Lower lobe of right lung (tissue), 2 donors: ENCODE measurements at regions not wholly inside any gene's neighbourhood (a gene's known extent, or its start where the extent isn't known, plus 50 kb on each side); places are given as distances from the start of the nearest gene placed in this dataset.
"Not testable (repeated sequence)": the region's sequence is repeated elsewhere in the genome, so short reads cannot be mapped to it uniquely, and the experiment has no call there.

Source experiments
- ATAC-seq, 2 donors: fragments of 200-7000 bp; cut with Tn5 transposase; one replicate each; pipeline ENCODE4 v1.9.1; 2020 to 2022; ENCODE audit warnings: mild to moderate bottlenecking in 2 of 2, moderate library complexity in 2 of 2
- DNase-seq: peaks from one replicate; pipeline ENCODE4 v3.0.0-alpha.2; 2020
- H3K27ac ChIP-seq: fragments of 200-600 bp; one replicate; pipeline ENCODE4 v1.8.0; 2022
- H3K27me3 ChIP-seq: fragments of 200-600 bp; one replicate; pipeline ENCODE4 v1.8.0; 2022; ENCODE audit warnings: low read depth
- H3K36me3 ChIP-seq: fragments of 200-600 bp; one replicate; pipeline ENCODE4 v1.8.0; 2022; ENCODE audit warnings: mild to moderate bottlenecking
- H3K4me1 ChIP-seq: fragments of 200-600 bp; one replicate; pipeline ENCODE4 v1.8.0; 2022
- H3K4me3 ChIP-seq: fragments of 200-600 bp; one replicate; pipeline ENCODE4 v1.8.0; 2022; ENCODE audit warnings: mild to moderate bottlenecking
- H3K9me3 ChIP-seq: fragments of 200-600 bp; one replicate; pipeline ENCODE4 v1.8.0; 2022
- intact Hi-C: fragments of 100-400 bp; cut with DNase I; formaldehyde crosslinking; loops from one replicate; pipeline ENCODE4 v1.11.0; 2022
- TF ChIP-seq, protein P1 (sequence below): fragments of 200-600 bp; IDR thresholded peaks from one replicate; pipeline ENCODE4 v1.8.0; 2022; ENCODE audit warnings: antibody characterized with exemption, mild to moderate bottlenecking
- donor health status: DM: no; HTN: yes; CAD: no; lungs with severe emphysema.

GRCh38 chr3:189014526-189014925, 157.2 kb upstream of the TPRG1 start:
- TF ChIP-seq, protein P1, sequence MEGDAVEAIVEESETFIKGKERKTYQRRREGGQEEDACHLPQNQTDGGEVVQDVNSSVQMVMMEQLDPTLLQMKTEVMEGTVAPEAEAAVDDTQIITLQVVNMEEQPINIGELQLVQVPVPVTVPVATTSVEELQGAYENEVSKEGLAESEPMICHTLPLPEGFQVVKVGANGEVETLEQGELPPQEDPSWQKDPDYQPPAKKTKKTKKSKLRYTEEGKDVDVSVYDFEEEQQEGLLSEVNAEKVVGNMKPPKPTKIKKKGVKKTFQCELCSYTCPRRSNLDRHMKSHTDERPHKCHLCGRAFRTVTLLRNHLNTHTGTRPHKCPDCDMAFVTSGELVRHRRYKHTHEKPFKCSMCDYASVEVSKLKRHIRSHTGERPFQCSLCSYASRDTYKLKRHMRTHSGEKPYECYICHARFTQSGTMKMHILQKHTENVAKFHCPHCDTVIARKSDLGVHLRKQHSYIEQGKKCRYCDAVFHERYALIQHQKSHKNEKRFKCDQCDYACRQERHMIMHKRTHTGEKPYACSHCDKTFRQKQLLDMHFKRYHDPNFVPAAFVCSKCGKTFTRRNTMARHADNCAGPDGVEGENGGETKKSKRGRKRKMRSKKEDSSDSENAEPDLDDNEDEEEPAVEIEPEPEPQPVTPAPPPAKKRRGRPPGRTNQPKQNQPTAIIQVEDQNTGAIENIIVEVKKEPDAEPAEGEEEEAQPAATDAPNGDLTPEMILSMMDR = no peak
- ATAC-seq (no peak), DNase-seq (no peak)
- Histone ChIP-seq H3K36me3 (no peaks in the 10 kb centered on the region), H3K9me3 (no peaks in the 10 kb centered on the region), H3K27ac (no peak overlapping the region), H3K27me3 (no peaks in the 10 kb centered on the region), H3K4me3 (no peak overlapping the region), H3K4me1 (no peaks in the 10 kb centered on the region)
- intact Hi-C loops = no loop called here

DNA sequence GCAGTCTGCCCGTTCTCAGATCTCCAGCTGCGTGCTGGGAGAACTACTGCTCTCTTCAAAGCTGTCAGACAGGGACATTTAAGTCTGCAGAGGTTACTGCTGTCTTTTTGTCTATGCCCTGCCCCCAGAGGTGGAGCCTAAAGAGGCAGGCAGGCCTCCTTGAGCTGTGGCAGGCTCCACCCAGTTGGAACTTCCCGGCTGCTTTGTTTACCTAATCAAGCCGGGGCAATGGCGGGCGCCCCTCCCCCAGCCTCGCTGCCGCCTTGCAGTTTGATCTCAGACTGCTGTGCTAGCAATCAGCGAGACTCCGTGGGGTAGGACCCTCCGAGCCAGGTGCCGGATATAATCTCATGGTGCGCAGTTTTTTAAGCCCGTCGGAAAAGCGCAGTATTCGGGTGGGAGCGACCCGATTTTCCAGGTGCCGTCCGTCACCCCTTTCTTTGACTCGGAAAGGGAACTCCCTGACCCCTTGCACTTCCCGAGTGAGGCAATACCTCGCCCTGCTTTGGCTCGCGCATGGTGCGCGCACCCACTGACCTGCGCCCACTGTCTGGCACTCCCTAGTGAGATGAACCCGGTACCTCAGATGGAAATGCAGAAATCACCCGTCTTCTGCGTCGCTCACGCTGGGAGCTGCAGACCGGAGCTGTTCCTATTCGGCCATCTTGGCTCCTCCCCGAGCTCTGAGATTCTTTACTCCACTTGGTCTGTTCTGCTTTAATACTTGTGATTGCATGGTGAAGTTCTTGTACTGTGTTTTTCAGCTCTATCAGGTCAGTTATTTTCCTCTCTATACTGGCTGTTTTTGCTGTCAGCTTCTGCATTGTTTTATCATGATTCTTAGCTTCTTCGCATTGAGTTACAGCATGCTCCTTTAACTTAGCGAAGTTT, 148.9 kb upstream of the TPRG1 start:
- H3K9me3 ChIP-seq, intact Hi-C loops, H3K36me3 ChIP-seq, H3K27me3 ChIP-seq, H3K4me3 ChIP-seq, H3K4me1 ChIP-seq, H3K27ac ChIP-seq, ATAC-seq: not testable (repeated sequence)
- peak; percentile 48 for DNase-seq

DNA sequence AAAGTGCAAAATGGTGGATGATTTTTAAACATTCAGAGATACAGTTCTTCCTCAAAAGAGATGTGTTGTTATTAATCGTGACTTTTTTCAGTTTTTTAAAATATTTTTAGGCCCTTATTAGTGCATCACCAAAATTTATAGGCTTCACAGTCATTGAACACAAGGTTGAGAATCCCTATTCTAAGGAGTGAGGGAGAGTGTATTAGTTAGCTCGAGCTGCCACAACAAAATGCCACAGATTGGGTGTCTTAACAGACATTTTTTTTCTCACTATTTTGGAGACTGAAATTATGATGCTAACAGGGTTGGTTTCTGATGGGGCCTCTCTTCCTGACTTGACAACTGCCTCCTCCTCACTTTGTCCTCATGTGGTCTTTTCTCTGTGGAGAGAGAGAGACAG, 145.9 kb upstream of the TPRG1 start:
- no peak overlapping the region for H3K27ac ChIP-seq
- intact Hi-C loops = no loop called here
- no peak overlapping the region for H3K4me3 ChIP-seq
- DNase-seq = no peak
- no peak for ATAC-seq
- TF ChIP-seq, protein P1 = no peak
- H3K4me1 ChIP-seq = no peaks in the 10 kb centered on the region
- H3K36me3 ChIP-seq = no peaks in the 10 kb centered on the region
- H3K27me3 ChIP-seq = no peaks in the 10 kb centered on the region
- H3K9me3 ChIP-seq = no peaks in the 10 kb centered on the region

GRCh38 chr3:189027626-189028155, 144.1 kb upstream of the TPRG1 start:
- H3K4me1 ChIP-seq = no peaks in the 10 kb centered on the region
- H3K27ac ChIP-seq = no peak overlapping the region
- DNase-seq = no peak
- H3K4me3 ChIP-seq = no peak overlapping the region
- H3K9me3 ChIP-seq = no peaks in the 10 kb centered on the region
- TF ChIP-seq, protein P1 = no peak
- intact Hi-C loops = no loop called here
- ATAC-seq = no peak
- no peaks in the 10 kb centered on the region for H3K27me3 ChIP-seq
- no peaks in the 10 kb centered on the region for H3K36me3 ChIP-seq

DNA sequence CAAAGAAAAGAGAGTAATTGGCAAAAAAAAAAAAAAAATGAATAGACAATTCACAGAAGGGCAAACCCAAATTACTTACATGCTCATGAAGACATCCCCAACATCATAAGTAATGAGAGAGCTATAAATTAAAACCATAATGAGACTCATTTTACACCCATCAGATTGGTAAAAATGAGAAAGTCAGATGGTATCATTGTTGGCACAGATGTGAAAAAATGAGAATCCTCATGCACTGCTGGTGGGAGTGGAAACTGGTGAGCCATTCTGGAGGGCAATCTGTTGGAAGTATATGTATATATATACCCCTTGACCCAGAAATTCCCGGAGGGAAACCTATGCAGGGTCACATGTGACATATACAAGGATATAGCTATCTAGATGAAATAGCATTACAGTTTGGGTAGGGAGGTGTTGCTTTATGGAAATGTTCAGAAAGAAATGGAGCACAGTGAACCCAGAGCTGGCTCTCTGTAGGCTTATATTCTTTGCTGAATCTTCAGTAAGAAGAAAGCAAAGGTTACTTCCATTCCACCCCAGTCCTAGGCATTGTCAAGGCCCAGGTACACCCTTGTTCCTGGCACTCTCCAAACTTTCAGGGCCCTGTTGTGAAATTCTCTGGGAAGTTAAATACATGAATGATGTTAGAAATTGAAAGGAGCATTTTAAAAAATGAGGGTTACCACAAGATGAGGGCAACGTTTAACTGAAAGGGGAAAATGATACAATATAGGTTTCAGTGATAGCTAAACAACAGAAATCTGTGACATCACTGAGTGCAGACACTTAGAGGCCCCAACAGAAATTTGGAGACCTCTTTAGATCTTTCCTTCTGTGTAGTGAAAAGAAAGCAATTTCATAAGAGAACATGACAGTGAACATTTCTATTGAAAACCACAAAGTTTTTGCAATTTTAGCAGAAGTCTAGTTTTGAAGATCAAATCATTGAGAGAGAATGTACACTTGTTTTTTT, 132.7 kb upstream of the TPRG1 start:
- Histone ChIP-seq H3K36me3 (no peaks in the 10 kb centered on the region), H3K4me3 (no peak overlapping the region), H3K27ac (no peak overlapping the region), H3K9me3 (no peaks in the 10 kb centered on the region), H3K4me1 (peaks cover 8% of the 10 kb centered on the region), H3K27me3 (no peaks in the 10 kb centered on the region)
- no peak for DNase-seq
- TF ChIP-seq, protein P1 = no peak
- no peak for ATAC-seq
- intact Hi-C loops = no loop called here
